K562 (cell line): ENCODE measurements at regions not wholly inside any gene's neighbourhood (a gene's known extent, or its start where the extent isn't known, plus 50 kb on each side); places are given as distances from the start of the nearest gene placed in this dataset.

Experiments used
- DPF2 ChIP-seq: fragments of 450-650 bp; IDR thresholded peaks from 2 replicates; pipeline ENCODE4 v1.6.1; 2016
- NBN ChIP-seq: fragments of 450-650 bp; IDR thresholded peaks from 2 replicates; pipeline ENCODE4 v1.6.1; 2016; ENCODE audit warnings: low read depth, mild to moderate bottlenecking

- TF ChIP-seq DPF2 (no peak), NBN (no peak)
Observed at GRCh38 chr5:91851670-91852069, 468.6 kb upstream of the ARRDC3 start.
